DMS79 treated with DMSO at 0.1 percent for 48 hours (cell line): ENCODE measurements at regions not wholly inside any gene's neighbourhood (a gene's known extent, or its start where the extent isn't known, plus 50 kb on each side); places are given as distances from the start of the nearest gene placed in this dataset.
"Not testable (repeated sequence)": the region's sequence is repeated elsewhere in the genome, so short reads cannot be mapped to it uniquely, and the experiment has no call there.

ENCODE experiments used
- DNase-seq: peaks from one replicate; lab custom pipeline; 2025; lab: John Stamatoyannopoulos, UW

DNA sequence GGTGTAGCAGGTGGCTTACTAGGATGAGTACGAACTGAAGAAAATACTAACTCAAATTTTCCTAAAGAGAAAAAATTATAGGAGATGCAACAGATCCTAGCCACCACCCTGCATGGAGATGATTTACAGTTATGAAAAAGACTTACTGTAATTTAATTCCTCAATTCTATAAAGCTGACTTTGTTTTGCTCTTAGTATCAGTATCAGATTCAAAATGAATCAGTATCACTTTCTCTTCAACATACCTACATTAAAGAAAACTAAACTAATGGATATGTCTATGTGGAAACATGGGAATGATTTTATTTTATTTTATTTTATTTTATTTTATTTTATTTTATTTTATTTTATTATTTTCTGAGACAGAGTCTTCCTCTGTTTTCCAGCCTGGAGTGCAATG lies 525.8 kb downstream of the NLGN4X start:
- DNase-seq, result no peak

DNA sequence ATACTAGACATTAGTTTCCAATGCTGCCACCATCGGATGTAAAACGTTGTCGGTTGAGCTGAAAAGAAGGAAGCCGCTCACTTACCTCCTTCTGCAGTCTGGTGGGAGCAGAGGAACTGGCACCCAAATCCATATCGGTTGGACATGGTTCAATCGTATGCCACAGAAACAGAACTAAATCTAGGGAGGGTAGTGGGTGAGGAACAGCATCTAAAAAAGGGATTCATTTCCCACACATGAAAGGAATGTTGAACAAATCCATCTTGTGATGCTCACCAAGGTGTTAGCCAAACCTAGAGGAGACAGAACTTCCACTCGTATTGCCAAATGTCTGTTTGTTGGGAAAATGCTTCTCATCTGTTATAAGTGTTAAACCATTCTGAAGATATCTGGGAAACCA lies 532.7 kb downstream of the NLGN4X start:
- no peak for DNase-seq

DNA sequence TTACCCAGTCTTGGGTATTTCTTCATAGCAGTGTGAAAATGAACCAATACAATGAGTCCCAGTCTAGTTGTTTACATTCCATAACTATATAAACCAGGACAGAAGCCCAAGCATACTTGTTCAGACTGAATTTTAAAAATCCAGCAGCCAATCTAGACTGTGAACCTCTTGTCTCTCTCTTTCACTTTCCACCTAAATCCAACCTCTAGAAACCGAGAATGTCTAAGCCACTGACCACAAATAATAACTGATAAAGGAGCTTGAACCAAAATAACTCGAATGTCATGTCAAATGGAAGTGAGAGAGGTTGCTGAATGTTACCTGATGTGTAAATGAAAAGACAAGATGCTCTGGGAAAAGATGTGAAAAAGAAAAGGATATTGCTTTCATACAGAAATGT lies 544.7 kb downstream of the NLGN4X start:
- no peak for DNase-seq

DNA sequence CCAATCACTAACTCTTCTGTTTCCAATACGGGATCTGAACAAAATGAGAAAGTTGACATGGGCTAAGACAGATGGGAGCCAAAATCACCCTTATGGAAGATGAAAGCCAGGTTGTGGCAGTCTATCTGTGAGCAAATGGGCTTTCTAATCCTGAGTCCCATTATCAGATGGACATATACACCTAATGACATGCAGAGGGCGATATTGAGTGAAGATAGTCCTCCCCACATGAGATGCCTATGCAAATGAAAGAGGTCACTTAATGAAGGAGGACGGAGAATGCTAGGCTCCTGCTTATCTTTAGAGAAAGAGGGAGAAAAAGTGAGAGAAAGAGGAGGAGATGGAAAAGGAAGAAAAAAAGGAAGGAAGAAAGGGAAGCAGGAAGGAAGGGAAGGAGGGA lies 547.5 kb downstream of the NLGN4X start:
- no peak for DNase-seq

DNA sequence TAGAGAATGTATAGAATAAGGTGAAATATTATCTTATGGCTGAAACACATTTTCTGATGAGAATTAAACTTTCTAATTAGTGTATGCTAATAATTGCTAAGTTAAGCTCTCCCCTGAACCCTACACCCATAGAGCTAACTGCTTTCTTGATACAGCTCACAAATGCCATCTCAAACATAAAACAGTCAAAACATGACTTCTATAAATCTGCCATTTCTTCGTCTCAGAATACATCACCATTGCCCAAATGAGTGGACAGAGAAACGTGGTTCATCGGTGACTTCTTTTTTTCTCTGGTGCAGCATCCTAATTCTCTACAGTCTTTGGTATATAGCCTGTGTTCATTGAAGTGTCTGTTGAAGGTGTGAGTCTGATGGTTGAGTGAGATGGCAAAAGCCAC lies 554.6 kb downstream of the NLGN4X start:
- DNase-seq, result no peak

DNA sequence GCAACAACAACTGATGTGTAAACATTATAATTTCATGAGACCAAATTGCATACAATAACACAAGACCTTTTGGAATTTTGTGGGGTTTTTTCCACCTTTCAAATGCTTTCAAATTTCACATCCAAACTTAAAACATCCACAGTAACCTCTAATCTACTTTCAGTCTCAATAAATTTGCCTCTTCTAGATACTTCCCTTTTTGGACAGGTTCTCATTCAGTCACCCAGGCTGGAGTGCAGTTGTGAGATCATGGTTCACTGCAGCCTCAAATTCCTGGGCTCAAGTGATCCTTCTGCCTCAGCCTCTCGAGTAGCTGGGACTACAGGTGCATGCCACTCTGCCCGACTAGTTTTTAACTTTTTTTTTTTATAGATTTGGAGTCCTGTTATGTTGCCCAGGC lies 556.6 kb downstream of the NLGN4X start:
- no peak for DNase-seq

DNA sequence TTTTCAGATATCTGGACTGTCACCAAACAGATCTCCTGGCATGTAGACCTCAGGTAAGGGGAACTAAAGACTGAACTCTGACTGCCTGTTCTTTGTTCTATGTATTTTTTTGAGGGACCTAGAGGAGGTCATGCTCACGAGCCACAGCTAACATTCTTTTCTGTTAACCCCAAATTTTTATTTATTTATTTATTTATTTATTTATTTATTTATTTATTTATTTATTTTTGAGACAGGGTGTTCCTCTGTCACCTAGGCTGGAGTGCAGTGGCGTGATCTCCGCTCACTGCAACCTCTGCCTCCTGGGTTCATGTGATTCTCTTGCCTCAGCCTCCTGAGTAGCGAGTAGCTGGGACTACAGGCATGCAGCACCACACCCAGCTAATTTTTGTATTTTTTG lies 562.0 kb downstream of the NLGN4X start:
- DNase-seq, result not testable (repeated sequence)

DNA sequence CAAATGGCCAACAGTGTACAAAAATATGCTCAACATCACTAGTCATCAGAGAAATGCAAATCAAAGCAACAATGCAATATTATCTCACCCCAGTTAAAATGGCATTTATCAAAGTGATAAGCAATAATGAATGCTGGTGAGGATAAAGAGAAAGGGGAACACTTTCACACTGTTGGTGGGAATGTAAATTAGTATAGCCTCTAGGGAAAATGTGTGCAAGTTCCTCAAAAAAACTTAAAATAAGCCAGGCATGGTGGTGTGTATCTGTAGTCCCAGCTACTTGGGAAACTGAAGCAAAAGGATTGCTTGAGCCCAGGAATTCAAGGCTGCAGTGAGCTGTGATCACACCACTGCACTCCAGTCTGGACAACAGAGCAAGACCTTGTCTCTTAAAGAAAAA lies 572.1 kb downstream of the NLGN4X start:
- DNase-seq, result no peak

DNA sequence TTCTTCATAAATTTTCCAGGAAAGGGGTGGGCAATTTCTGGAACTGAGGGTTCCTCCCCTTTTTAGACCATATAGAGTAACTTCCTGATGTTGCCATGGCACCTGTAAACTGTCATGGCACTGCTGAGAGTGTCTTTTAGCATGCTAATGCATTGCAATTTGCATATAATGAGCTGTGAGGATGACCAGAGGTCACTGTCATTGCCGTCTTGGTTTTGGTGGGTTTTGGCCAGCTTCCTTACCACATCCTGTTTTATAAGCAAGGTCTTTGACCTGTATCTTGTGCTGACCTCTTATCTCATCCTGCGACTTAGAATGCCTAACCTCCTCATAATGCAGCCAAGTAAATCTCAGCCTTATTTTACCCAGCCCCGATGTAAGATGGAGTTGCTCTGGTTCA lies 577.8 kb downstream of the NLGN4X start:
- DNase-seq, result no peak

DNA sequence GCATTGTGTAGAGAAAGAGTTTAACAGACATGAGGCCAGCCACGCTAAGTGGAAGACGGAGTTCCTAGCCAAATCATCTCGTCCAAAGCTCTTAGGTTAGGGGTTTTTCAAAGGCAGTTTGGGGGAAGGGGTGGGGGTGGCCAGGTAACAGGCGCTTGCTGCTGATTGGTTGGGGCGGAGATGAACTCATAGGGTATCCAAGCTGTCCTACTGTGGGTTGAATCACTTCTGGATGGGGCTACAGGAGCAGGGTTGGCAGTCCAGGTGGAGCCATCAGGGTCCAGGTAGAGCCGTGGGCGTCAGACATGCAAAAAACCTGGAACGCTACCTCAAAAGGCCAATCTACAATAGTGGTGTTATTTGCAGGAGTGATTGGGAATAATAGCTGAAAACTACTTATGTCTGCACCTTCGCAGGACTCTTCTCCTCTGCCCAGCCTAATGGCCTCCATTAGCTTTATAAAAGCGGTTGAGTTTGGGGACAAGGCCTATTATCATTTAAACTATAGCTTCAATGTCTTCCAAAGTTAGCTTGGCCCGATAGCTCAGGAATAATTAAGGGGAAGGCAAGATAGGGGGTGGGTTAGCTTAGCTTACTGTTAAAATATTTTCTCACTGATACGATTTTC lies 579.6 kb downstream of the NLGN4X start:
- no peak for DNase-seq

DNA sequence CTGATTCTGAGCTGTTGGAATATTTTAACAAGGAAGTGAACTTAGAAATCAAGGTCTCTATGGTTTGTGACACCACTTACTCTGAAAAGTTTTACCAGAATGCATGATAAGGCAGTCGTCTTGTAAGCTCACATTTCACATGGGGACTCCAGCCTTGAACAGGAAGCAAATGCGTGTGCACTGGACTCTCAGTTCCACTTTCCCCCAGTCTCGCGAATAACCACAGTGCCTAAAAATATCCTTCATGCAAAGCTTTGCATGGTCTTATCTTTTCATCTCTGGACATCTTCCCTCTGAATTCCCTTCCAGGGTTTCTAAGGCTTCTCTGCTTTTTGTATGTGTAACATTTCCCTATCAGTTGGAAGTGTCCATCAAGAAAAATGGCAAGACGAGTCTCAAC lies 581.8 kb downstream of the NLGN4X start:
- DNase-seq, result no peak

DNA sequence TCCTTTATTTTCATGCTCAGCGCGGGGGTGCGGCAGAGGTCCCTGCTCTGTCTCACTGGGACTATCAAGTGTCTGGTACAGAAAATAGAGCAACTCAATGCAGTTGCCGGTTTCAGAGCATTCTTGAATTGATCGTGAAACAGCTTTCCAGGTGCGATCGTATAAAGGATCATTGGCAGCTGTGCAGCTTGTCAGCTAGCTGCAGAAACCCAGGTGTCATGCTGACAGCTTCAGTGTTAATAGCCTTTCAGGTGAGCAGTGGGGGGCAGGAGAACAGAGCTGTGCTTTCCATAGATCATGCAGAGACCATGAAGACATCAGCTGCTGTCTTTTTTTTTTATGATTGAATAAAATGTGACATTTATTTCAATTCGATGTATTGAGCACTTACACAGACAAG lies 583.9 kb downstream of the NLGN4X start:
- DNase-seq, result no peak

DNA sequence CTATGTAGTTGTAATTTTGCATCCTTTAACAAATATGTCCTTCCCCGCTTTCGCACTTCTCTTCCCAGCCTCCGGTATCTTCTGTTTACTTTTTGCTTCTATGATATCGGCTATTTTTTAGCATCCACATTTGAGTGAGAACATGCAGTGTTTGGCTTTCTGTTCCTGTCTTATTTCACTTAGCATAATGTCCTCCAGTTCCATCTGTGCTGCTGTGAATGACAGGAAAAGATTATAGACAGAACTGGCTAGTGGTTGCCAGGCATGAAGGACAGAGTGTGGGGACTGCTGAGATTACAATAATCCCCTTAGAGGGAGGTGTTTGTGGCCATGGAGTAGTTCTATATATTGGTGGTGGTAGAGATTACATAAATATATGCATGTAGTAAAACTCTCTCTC lies 588.6 kb downstream of the NLGN4X start:
- no peak for DNase-seq

DNA sequence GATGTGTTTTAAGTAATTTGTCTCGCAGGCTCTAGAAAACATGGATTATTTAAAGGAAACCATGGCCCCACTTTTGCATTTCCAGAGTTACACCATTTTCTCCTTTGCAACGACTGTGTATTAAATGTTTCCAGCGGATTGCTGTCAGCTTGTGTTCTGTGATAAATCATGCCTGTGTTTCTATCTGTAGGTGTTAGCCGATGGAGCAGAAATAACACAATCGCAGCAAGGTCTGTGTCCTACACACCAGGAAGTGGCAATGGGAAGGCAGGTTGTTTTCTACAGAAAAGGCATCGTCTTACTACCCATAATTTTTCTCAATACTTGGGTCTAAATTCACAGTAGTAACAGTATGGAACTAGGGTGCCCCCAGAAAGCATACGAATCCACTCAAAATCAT lies 590.1 kb downstream of the NLGN4X start:
- no peak for DNase-seq

DNA sequence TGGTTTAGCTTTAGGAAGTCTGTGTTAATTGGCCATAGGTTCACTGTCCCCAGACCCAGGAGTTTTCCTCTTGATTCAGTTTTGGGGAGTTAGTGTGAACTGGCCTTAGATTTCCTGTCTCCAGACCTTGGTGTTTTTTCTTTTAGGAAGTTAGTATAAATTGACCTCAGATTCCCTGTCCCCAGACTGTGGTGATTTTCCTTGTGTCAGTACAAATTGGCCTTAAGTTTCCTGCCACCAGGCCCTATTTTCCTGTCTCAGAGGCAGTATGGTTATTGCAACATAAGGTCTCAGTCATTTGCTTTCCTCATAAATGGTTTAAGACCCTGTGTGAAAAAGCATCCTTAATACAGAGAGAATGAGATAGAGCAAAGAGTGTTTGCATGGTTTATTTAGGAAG lies 595.8 kb downstream of the NLGN4X start:
- DNase-seq, result no peak

DNA sequence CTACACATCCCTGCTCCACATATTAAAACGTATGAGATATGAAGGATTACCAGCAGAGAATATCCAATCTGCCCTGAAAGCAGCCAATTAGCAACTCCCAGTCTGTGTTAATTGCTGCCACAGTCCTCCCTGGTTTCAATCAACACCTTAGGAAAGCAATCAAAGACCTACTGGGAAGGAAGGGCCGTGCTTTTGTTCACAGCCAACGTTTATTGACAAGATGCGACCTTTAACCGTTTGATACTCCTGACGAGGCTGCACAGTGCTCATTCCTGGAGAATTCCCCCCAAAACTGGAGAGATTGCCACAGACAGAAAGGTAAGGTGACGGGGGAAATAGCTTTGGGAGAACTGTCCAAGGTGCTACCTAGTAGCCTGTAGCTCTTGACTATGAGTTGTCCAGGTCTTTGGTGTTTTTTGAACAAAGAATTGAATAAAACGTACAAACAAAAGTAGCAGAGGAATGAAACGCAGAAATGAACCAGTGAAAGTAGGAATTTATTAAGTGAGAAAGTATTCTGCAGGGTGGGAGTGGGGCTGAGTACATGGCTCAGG lies 596.5 kb downstream of the NLGN4X start:
- DNase-seq, result no peak

DNA sequence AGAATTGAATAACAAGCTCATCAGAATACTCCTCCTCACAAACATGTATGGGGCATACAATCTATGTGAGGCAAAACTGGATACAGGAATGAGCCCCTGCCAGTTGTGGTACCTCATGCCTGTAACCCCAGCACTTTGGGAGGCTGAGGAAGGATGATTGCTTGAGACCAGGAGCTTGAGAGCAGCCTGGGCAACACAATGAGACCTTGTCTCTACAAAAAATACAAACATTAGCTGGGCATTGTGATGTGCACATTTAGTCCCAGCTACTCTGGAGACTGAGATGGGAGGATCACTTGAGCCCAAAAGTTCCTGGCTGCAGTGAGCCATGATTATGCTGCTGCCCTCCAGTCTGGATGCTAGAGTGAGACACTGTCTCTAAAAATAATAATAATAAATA lies 611.0 kb downstream of the NLGN4X start:
- no peak for DNase-seq

DNA sequence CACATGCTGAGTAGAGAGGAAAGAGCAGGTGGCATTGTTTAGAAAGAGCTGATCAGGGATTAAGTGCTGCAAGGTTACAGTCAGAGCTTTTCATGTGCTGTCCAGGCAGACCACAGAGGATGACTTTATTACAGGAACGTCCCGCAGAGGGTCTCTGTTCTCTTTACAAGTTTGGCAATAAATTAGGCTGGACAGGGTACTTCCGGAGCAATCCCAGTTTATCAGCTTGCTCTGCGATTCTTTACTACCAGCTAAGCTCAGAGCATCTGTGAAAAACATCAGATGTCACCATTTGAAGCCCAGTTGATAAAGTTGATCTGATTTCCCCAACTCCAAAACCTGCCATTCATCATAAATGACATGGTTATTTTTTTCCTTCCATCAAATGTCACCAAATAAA lies 633.1 kb downstream of the NLGN4X start:
- no peak for DNase-seq

DNA sequence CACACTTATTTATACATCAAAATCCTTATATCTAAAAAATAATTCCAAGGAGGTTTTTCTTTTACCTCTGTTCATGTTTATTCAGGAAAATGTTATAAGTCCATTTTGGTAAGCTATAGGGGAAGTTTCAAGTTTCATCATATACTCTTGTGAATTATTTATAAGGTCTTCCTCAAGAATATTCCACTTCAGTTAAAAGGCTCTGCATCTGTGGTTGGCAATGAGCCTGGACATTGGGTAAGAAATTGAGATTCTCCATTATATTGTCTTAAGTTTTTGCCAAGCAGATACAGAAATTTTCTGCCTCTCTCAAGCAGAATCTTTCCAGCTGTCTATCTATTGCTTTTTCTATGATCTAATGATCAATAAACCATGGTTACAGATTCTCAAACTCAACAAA lies 641.9 kb downstream of the NLGN4X start:
- DNase-seq, result no peak

DNA sequence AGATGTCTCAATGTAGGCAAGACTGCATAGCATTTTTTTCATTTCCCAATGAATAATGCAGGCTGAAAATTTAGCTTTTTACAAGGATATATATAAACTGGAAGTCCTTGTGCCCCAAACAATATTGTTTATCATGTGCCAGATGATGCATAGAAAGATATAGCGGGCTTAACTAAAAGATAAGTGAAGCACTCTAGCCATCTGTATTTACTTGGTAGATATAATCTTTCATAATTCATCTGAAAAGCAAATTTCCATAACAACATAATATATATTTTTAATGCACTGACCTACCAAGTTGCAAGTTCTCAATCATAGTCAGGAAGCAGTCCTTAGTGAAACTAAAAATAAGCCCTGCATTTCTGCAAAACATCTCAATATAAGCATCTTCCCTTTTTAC lies 653.3 kb downstream of the NLGN4X start:
- no peak for DNase-seq

DNA sequence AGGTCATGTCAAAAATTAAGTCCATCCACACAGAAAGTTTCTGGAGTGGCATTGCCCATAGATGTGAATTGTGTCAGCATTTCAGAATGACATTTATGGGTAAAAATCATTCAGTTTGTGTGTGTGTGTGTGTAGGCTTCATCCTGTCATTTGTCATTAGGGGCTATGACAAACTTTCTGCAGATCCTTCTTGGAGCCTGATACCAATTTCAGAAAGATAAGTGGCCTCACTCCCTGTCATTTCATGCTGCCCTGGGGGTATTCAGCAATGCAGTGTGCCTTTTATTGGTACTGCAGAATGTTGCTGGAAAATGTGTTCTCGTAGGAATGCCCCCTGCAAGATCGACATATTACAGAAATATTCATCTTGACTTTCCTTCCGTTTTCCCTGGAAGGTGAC lies 659.7 kb downstream of the NLGN4X start:
- DNase-seq, result no peak

DNA sequence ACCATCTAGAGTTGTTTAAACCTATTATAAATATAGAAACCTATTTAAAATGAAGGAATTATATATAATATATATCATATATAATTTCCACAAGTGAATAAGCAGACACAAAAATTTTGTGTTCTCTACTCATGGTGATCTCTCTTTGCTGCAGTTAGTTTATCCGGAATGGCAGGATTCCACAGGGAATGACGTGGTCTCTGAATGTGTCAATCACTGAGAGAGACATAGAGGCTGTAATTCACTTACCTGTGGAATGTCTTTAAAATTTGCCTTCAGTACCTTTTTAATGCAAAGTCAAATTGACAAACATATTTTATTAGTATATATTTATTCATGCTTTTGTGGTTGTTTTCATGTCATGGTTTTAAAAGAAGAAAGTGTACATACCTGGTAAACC lies 669.3 kb downstream of the NLGN4X start:
- DNase-seq, result no peak

DNA sequence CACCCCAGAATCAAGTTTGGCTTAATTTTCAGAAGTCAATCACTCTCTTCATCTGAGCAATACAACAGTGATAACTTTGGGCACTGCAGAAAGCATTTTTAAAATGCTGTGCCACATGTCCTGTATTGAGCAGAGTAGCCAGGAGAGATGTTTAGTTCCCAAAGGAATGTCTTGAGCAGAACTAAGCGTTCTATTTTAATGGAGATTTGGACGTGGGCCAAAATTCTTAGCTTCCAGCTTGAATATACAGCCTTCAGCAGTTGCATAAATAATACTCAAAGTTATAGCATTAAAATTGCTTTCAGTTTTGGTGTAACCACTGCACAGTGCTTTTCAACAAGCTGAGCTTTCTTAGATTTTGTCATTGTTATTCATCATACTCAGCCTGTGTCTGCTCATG lies 679.2 kb downstream of the NLGN4X start:
- no peak for DNase-seq

DNA sequence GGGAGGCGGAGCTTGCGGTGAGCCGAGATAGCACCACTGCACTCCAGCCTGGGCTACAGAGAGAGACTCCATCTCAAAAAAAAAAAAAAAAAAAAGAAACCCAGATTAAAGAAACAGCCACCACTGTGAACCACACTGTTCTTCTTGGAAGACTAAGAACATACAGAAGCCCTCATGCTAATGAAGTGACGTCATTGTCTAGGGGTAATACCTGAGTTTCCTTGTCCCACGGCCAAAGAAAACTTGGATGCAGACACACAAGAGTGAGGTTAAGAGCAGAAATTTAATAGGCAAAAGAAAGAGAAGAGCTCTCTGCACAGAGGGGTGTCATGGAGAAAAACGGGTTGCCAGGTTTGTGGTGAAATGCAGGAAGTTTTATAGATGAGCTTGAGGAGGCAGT lies 691.6 kb downstream of the NLGN4X start:
- DNase-seq, result no peak

DNA sequence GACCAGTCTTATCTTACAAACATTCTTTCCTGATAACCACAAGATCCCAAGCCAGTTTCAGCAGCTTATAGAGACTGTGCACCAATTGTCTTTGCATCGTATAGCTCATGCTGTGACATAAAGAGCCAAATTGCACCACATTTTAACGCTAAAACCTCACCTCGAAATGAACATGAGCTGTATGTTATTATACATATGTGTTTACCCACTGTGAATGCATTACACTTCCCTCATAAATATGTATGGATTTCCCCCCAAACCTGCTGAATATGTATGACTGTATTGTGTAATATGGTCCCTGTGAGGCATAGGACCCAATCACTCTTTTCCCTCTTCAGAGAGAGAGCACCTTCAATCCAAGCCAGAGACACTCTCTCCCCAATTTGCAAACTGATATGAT lies 692.4 kb downstream of the NLGN4X start:
- DNase-seq, result no peak
